HG03175 (cell line): ENCODE measurements at regions not wholly inside any gene's neighbourhood (a gene's known extent, or its start where the extent isn't known, plus 50 kb on each side); places are given as distances from the start of the nearest gene placed in this dataset.
A peak's percentile ranks its signal among the peaks of the same experiment; 100 is the strongest.
"Not testable (repeated sequence)": the region's sequence is repeated elsewhere in the genome, so short reads cannot be mapped to it uniquely, and the experiment has no call there.

ENCODE experiments used
- ATAC-seq: cut with Tn5 transposase; IDR thresholded peaks from one replicate; pipeline ENCODE4 v1.9.1; 2021; ENCODE audit warnings: mild to moderate bottlenecking, moderate library complexity; ENCODE audit not compliant: unreplicated experiment

DNA sequence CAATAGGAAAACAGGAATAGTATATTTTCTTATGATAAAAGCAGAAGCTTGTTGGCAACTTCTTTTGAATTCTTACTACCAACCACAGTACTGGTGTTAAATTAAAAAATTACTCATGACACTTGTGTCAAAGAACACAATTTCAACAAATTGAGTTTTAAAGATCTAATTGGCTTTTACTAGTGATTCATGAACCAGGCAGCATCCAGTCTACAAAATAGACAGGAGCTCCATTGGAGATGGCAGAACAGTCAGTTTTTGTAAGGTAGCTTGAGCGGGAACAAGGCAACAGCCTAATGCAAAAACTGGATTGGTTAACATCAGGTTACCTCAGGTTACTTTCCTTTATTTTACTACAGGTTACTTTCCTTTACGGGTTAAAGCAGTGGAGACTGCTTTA lies 181.3 kb upstream of the THBS1 start:
- ATAC-seq: no peak

DNA sequence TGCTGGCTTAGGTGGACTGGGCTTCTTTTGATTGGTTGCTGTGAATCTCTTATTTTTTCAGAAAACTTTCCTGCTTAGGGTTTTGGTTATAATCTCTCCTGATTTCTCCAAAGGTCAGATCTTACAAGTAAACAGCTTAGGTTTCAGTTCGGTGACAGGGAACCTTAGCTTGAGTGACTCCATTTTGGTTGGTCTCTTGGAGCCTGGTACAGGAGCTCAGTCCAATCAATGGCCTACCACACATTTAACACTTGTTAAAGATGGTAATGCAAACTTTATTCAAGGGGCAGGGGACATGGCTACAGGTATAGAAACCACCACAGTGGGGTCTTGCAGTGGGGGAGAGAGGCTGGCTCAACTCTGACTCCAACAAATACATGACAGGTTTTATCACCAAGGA lies 180.9 kb upstream of the THBS1 start:
- no peak for ATAC-seq

DNA sequence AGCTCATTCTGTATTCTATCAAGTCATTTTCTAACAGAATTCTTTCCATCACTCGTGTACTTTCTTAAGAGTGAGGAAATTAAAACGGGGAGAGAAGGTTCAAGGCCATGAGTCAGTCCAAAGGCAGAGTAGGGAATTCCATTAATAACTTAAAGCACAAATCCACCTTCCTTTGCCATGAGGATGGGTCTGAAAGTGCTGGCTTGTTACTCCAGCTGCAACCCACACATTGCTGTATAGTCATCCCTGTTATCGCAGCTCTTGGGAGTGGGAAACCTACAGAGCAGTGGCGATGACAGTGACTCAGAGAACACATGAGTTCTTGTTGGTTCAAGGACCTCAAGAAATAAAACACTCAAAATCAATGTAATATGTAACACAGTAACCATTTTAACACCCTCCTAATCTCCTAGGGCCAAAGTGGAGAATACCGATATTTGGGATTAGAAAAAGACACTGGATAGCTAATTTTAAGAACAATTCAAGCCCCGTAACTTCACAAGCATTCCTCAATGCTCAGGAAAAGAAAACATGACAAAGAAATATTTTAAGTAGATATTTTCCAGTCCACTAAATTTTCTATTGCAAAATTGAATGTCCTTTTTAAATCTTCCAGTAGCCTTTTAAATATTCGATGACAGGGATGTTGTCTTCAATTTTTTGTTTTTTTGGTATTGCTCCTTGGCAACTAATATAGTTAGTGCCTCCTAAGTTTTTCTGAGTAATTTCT lies 179.9 kb upstream of the THBS1 start:
- no peak for ATAC-seq

DNA sequence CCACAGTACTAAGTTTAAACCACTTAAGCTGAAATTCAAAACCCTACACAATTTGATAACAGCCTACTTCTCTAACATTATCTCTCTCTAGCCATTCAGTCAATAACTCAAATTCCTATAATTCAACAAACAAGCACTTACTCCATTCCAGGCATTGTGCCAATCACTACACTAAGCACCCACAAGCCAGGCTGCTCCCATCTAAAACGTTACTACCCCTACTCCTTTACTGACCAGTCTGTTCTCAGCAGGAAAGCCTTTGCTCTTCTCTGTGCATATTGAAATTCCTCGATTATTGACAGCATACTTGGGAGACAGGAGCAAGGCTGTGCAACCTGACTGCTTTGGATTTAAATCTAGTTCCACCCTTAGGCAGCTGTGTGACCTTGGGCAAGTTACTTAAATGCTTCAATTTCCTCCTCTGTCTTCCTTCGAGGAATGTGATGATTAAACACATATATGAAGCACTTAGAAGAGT lies 177.2 kb upstream of the THBS1 start:
- no peak for ATAC-seq

DNA sequence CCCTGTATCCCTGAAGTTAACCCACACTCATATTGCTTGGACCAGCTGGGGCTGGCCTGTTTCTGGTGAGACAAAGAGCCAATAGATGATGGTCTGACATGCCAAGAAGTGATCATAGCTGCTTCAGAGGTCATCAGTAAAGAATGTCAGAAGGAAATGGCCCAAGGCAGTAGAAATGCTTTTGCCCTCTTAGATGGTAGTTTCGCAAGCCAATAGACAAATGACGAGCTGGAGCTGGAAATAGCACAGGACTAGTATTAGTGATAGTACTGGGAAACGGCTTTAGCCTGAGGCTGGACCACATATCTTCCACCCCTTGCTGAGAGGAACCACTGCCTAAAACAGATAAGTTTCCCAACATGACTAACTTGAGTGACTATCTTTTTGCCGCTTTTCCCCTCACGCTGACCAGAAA lies 176.1 kb upstream of the THBS1 start:
- ATAC-seq: no peak

DNA sequence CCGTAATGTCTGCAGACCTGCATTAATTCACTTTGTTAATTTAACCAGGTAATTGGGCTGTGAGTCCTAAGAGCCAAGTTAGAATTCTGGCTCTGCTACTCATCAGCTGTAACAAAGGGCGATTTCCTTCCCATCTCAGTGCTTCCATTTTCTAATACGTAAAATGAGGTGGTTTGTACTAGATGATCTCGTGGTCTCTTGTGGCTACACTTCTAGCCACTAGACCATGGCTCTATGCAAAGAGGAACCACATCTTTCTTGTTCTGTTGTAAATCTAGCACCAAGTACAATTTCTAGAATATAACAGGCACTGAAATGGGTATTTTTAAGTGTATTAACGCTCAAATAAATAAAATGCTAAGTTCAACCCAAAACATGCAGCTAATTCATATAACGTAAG lies 174.4 kb upstream of the THBS1 start:
- peak; percentile 79 for ATAC-seq

DNA sequence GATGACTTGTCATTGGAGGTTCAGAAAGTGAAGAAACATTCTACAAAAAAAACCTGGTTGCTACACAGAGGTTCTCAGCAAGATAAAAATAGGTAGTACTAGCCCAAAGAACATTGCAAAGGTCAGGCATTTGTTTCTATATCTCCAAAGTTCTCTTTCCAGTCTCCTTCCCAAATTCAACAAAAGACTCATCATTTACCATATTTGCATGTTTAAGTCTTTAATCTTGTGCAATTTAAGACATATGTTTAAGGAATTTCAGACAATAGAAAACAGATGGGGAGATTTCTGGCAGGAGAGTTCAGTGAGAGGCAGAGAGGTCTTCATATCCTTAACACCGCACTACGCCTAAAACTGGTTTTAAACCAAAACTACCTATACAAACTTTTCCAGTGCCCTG lies 173.8 kb upstream of the THBS1 start:
- no peak for ATAC-seq

DNA sequence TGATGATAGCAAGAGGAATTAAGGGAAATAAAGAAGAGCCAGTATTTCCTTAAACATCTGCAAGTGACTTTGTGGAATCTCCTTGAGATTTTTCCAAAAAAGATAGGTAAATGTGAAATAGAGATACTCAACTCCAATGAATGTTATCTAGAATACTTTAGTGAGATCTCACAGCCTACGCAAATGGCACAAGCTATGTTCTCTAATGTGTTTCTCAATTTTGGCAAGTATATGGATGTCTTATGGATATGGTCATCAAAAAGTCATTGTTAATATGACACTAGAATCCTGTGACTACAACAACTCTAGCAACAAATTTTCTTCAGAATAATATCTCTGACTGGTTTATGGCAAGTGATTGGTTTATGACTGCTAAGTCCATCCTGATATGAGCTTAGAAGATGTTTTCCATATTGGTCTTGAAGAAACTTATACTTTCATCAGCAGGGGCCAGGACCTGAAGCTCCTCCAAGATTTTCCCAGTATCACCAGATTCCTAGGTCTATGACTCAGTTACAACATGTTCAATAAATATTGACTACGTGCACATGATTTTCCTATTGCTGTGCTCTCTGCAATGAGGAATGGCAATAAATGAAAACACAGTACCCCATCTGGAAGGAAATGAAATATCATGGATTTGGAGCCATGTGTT lies 170.9 kb upstream of the THBS1 start:
- ATAC-seq: no peak

DNA sequence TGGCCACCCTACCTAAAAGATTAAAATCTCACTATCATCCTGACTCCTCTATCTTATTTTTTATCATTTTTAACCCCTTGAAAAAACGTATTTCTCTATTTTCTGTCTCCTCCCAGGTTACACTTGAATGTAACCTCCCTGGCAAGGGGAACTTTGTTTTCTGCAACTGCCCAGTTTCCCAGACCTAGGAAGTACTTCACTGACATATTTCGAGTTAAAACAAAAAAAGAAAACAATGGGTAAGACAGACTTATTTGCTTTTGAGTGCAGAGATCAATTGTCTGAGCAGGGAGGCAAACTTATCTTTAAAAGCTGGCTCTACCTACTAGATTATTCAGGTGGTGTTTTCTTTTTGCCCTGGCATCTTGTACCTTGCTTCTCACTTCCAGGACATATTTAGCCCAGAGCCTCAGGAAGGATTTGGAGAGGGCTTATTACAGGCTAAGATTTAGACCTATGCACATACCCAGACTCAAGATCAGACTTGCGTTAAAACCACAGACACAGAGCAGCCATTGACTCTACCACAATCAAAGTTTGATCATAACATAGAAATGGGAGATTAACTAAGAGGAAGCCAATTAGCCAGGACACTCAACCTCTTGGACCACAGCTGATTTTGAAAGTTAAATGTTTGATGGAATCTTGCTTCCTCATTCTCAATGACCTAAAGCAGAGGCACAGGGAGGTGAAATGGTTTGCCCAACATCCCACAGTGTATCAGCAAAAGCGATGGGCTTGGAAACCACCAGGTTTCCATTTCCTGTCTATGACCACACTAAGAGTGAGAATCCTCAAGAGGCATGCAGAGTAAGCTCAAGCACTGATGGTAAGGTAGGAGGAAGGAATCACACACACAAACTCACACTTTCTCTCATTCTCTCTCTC lies 169.5 kb upstream of the THBS1 start:
- ATAC-seq: peak; percentile 89

DNA sequence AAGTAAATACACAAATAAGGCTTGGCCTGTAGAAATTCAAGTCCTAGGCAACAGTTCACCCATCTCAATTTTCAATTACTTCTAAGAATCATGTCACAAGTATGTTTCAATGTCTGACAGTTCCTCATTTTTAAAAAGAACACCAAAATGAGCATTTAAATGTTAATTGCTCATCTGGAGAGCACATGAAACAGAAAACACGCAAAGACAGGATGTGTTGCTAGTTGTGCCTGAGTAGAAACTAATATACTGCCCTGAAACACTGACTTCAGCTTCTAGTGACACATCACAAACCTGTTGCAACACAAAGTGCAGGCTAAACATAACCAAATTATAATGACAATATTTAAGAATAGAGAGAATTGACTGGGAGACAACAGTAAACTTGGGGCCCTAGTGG lies 167.3 kb upstream of the THBS1 start:
- peak; percentile 58 for ATAC-seq

DNA sequence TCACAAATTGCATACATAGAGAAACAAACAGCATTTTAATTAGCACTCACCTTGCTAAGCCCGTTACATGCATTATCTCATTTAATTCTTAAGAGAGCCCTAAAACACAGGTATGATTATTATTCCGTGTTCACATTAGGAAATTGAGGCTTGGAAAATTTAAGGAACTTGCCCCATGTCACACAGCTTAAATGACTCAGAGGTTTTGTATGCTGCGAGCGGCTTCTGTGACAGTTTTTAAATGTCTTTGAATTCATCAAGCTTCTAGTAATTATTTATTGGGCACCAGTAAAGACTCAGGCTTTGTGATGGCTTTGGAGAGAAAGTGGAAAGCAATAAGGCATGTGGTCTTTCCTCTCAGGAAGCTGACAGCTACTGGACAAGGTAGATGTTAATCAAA lies 166.7 kb upstream of the THBS1 start:
- ATAC-seq: no peak

DNA sequence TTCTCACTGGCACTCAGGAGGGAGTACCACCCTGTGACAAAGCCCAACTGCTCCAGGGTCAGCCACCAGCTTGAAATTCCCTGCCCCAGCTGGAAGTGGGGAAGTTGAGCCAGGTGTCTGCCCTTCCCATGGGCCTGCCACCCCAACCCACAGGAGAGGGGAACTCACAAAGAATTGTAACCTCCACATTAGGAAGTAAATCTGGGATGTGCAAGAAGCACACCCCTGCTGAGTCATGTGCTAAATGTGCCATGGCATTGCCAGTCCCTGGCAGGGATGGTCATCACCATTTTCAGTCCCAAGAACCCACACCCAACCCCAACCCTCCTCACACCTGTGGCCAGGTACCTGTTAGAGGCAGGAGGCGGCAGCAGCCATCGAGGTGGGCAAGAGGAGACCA lies 165.2 kb upstream of the THBS1 start:
- ATAC-seq: no peak

DNA sequence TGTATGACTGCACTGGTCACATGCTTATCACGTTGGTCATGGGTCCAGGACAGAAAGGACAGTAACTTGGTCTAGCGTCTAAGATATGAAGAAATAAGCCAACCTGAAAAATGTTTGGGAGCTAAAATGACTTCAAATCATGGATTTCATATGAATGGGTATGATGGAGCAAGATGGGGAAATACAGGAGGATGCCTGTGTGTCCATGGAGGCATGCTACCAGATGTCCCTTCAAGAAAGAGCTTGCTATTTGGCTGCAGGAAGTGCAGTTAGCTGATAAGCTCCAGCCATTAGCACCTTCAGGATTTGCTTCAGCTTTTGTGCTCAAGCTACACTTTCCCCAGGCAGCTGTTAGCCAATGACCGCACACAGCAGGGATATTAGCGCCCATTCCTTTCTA lies 164.6 kb upstream of the THBS1 start:
- no peak for ATAC-seq

DNA sequence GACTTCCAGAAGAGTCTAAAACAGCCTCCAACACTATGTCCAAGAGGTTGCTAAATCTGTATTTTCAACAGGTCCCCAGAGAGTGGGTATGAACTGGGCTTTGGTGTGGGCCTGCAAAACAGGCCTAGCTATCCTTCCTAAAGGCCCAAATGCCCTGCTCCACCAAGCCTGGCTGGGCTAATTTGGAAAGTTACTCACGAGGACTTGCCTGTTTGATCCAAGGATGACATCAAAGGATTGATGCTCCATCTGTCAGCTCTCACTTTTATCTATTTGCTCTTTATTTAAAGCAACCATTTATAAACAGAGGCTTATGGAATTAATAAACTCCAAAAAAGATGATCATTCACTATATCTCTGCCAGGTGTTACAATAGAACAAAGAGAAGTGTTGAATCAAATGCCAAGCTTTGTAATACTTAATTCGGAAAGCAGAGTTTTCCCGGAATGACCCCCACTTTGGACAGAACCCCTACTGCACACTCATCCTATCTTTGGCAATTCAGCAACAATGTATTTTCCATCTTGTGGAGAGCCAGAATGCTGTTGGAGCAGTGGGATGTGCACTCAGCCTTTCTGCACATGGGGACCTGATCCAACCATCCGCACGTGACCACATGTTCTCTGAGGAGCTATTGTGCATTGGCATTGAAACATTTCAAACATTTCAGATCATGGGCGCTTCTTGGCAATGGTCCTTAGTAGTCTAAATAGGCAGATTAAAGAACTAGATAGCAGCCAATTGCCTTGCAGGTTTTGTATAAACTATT lies 163.3 kb upstream of the THBS1 start:
- no peak for ATAC-seq

DNA sequence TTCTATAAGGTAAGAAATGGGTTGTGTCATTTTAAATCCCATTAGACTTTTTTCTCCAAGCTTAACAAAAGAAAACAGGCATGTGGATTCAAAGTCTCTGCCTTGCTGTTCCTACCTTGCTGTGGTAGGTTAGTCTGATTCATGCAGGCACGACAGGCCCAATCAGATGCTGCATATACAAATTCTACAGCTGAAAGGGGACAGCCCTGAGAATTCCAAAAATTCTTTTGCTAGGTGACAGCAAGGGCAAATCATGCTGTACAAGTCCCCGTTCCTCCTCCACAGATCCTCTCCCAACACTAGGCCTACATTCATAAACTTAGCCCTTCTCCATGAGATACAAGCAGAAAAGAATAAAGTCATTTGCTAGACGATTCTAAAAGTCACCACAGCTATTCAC lies 161.2 kb upstream of the THBS1 start:
- ATAC-seq: no peak

DNA sequence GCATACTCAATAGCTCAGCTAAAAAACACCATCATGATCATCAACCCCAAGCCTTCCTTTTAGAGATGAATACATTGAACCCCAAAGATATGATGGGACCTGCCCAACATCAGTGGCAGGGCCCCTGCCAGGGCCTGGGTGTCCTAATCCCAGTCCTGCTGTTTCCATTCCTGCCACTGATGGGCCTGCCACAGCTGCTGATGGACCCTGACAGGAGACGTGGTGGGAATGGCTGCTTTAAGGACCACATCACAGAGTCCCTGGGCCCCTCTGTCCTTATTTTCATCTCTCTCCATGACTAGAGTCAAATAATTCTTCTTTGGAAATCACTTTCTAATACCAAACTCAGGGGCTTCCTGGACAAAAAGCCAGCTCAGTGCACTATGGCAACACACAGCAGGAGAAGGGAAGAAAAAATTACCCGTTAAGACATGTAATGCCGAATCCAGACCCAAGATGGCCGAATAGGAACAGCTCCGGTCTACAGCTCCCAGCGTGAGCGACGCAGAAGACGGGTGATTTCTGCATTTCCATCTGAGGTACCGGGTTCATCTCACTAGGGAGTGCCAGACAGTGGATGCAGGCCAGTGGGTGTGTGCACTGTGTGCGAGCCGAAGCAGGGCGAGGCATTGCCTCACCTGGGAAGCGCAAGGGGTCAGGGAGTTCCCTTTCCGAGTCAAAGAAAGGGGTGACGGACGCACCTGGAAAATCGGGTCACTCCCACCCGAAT lies 160.6 kb upstream of the THBS1 start:
- not testable (repeated sequence) for ATAC-seq

DNA sequence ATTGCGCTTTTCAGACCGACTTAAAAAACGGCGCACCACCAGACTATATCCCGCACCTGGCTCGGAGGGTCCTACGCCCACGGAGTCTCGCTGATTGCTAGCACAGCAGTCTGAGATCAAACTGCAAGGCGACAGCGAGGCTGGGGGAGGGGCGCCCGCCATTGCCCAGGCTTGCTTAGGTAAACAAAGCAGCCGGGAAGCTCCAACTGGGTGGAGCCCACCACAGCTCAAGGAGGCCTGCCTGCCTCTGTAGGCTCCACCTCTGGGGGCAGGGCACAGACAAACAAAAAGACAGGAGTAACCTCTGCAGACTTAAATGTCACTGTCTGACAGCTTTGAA lies 160.1 kb upstream of the THBS1 start:
- ATAC-seq: not testable (repeated sequence)

DNA sequence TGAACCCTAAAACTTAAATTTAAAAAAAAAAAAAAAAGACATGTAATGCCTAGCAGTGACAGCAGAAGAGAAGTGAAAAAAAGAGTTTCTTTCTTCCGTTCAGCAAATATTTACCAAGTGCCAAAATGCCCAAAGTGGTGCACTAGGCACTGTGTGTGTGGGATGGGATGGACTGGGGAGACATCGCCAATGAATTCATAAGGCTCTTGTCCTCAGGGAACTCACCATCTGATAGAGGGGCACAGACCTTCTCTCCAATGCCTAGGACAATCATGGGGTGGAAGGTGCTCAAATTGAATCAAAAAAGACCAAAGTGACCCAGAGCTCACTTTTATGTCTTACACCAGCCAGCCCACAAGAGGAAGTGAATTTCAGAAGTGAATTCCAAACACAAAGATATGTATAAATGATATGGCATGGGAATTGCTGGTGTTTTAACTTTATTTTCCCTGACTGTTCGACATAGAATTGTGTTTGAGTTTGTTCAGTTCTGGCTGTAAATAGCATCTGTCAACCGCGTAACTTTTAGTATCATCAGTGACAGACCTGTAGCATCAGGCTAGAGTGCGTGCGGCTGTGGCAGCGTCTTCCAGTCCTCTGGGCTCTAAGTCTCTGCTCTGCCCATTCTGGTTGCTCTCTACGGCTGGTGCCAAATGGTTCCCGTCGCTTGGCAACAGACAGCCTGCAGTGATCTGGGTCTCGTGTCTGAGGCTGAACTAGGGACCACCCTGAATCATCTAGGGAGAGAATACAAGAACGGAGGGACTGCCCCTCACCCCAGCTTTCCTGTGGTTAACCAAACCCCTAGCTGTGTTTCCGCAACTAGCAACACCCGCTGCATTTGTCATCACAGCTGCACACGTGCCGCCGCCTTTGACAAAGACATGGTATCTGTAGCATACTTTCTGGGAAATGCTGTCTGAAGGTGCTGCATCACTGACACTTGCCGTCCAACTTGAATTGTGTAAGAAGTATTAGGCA lies 154.0 kb upstream of the THBS1 start:
- peak; percentile 82 for ATAC-seq

DNA sequence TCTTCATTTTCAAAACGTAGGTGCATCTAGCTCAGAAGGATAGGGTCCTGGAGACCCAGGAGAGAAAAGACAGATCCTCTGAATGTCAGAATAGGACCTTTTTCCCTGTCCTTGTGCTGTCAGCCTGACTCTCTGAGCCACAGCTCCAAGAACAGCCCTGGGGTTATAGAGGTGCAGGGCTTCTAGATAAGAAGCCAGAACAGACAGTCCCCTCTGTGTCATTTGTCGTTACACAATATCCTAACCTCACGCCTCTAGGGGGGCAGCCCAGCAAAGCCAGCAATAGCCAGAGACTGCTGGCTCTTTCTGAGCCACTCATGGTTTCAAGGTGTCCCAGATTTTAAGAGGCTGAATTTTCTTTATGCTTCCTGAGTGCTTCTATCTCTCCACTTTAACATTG lies 153.2 kb upstream of the THBS1 start:
- no peak for ATAC-seq
